ENCODE measurements at regions not wholly inside any gene's neighbourhood (a gene's known extent, or its start where the extent isn't known, plus 50 kb on each side); places are given as distances from the start of the nearest gene placed in this dataset.
"Not testable (repeated sequence)": the region's sequence is repeated elsewhere in the genome, so short reads cannot be mapped to it uniquely, and the experiment has no call there.

GRCh38 chr16:54985156-54985555 lies 54.5 kb downstream of the IRX5 start:
- no peak for DNase-seq

GRCh38 chr16:54985668-54986067 lies 55.0 kb downstream of the IRX5 start:
- DNase-seq: no peak

GRCh38 chr16:54986409-54986808 lies 55.7 kb downstream of the IRX5 start:
- no peak for DNase-seq

GRCh38 chr16:54987081-54987480 lies 56.4 kb downstream of the IRX5 start:
- no peak for DNase-seq

GRCh38 chr16:54991525-54991924 lies 60.9 kb downstream of the IRX5 start:
- DNase-seq: no peak

DNA sequence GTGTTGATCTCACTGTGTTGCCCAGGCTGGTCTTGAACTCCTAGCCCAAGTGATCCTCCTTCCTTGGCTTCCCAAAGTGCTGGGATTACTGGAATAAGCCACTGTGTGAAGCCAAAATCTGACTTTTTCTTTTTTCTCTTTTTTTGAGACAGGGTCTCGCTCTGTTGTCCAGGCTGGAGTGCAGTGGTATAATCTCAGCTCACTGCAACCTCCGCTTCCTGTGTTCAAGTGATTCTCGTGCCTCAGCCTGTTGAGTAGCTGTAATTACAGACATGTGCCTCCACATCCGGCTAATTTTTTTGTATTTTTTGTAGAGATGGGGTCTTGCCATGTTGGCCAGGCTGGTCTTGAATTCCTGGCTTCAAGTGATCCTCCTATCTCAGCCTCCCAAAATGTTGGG lies 61.3 kb downstream of the IRX5 start:
- DNase-seq: not testable (repeated sequence)

DNA sequence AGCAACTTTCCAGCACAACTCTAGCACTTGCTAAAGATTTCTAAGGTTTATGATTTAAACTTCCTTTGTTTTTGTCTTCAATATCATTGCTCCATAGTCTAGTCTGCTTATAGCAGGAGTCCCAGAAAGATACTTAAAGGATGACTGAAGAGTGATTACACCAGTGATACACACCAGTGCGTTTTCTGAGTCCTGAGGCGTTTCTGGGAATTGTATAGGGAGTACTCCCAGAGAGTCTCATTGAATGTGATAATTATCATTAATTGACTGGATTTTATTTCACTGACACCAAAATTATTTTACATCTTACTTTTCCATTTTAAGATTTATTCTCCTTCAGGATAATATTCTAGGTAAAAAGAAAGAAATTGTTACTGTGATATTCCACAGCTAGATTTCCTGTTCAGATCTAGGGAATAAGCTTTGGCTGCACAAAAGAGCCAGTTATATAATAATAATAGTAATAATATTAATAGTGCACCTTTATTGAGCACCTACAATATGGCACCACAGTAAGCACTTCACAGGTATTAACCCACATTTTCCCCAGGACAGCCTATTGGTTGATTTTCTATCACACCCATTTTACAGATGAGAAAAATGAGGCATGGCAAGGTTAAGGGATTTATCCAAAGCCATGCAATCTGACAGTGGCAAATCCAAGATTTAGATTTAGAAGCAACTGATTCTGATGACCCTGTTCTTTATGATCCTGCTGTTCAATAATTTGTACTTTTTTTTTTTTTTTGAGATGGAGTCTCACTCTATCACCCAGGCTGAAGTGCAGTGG lies 62.6 kb downstream of the IRX5 start:
- DNase-seq: no peak

DNA sequence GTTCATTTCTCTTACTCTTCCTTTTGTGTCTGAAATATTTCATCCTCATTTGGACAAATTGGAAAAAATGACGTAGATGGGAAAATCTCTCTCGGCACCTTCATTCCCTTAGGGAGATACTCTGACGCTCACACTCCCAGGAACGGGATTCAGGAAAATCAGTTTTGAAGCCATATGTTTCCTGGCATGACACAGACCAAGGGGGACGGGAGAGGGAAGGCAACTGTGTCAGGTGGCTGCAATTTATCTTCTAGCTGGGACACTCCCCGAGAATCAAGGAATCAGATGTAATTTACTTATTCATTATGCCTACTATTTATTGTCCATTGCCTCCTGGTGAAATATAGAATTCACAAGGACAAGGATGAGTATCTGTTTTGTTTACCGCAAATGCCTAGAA lies 65.5 kb downstream of the IRX5 start:
- no peak for DNase-seq

GRCh38 chr16:54998834-54999233 lies 68.2 kb downstream of the IRX5 start:
- no peak for DNase-seq

GRCh38 chr16:54999481-54999880 lies 68.8 kb downstream of the IRX5 start:
- no peak for DNase-seq

DNA sequence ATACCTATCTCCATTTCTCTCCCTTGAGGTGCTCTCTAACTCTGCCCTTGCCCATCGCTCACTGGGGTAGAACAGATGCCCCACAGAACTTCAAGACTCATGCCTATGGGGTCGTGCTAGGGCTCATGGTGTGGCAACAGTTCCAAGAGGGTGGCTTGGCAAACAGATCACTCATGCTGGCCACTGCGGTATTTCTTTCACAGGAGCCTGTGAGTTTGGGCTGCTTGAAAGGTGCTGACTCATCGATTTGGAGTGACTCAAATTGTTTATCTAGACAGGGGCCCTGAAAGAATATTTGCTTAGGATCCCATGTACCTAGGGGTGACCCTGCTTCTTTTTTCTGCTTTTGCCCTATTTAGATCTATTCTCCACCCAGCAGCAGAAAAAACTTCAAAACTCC lies 69.9 kb downstream of the IRX5 start:
- DNase-seq: no peak

DNA sequence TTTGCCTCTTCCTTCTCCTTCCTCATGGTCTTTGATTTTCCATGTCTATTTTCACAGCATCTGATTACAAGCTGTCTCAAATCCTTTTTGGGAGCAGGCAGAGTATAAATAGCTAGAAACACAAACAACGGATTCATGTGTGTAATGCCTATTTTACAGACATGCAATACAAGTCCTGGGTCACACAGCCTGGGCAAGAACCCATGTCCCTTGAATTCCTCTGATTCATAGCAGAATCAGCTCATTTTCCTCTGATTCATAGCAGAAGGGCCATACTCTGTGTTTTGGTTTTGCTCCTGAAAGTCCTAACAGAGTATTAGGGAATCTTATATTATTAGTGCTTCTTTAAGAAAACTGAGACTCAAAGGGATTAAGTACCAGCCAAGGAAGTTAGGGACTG lies 71.3 kb downstream of the IRX5 start:
- DNase-seq: no peak

DNA sequence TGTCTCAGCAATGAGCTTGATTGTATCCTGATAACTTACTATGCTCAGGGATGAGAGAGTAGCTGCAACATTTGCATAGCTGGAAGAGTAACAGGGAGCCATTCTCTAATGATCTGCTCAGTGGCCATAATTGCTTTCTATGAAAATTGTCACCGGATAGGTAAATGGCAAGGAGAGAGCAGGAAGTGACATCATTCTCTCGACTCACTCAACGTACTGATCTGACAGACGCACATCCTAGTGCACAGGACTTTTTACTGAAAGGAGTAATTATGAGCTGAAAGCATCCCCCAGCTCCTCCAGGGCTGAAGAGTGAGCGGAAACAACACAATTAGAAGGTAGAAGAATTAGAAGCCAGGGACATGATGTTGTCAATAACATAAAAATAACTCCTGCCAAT lies 71.8 kb downstream of the IRX5 start:
- DNase-seq: no peak

DNA sequence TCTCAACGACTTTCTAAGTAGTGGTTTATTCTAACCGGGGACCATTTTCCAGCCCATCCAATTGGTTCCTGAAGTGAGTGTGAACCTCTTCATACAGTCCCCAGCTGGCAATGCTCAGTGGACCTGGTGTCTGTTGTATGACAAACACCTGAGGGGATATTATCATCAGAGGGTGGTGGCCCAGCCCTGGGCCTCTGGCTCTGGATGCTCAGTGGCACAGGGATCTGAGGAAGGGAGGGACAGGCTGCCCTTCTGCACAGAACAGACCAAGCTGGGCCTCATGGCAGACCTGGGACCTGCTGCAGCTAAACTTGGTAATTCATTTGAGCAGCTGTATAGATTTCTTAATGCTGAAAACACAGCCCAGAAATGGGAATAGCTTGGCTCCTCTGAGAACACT lies 72.6 kb downstream of the IRX5 start:
- no peak for DNase-seq

GRCh38 chr16:55003916-55004315 lies 73.3 kb downstream of the IRX5 start:
- DNase-seq: no peak

GRCh38 chr16:55007504-55007903 lies 76.8 kb downstream of the IRX5 start:
- DNase-seq: no peak

GRCh38 chr16:55008836-55009510 lies 78.3 kb downstream of the IRX5 start:
- DNase-seq: no peak

- no peak for DNase-seq
These were observed 78.9 kb downstream of the IRX5 start for GRCh38 chr16:55009581-55009980.

- no peak for DNase-seq
These were observed 80.0 kb downstream of the IRX5 start for GRCh38 chr16:55010492-55011160.

DNA sequence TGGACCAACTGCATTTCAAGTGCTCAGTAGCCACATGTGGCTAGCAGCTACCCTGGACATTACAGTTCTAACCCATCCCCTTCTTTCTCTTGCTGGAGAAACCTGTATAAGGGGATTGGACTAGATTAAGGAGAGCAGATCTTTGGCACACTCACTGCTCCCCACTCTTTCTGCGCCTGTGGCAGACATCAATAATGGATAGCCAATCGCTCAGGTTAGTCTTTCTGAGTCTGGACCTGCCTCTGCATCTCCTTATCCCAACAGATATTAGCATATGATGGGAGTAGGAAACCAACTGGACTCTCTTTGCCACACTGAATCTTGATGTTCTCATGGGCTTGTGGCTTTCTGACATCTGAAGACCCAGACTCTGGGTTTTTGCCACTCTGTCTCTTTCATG lies 81.7 kb downstream of the IRX5 start:
- no peak for DNase-seq

GRCh38 chr16:55012793-55013192 lies 82.1 kb downstream of the IRX5 start:
- DNase-seq: no peak

- DNase-seq: no peak
These were observed 83.4 kb downstream of the IRX5 start for GRCh38 chr16:55014022-55014421.

- no peak for DNase-seq
These were observed 84.7 kb downstream of the IRX5 start for GRCh38 chr16:55015181-55015913.
